Hepatocyte (in vitro differentiated cells): ENCODE measurements at regions not wholly inside any gene's neighbourhood (a gene's known extent, or its start where the extent isn't known, plus 50 kb on each side); places are given as distances from the start of the nearest gene placed in this dataset.

ENCODE experiments used
- CTCF ChIP-seq: fragments of 200-600 bp; sonication (generic); IDR thresholded peaks from 2 replicates; pipeline ENCODE4 v1.5.1; 2016; ENCODE audit warnings: antibody characterized with exemption, mild to moderate bottlenecking; ENCODE audit not compliant: poor library complexity
- EZH2 ChIP-seq: fragments of 200-600 bp; sonication (generic); IDR thresholded peaks from 2 replicates; pipeline ENCODE4 v1.6.1; 2016; ENCODE audit warnings: antibody characterized with exemption, mild to moderate bottlenecking, borderline replicate concordance
- EZH2phosphoT487 ChIP-seq: fragments of 200-600 bp; sonication (generic); IDR thresholded peaks from one replicate; pipeline ENCODE4 v1.6.1; 2018; ENCODE audit warnings: antibody characterized with exemption, mild to moderate bottlenecking, low read depth, moderate library complexity; ENCODE audit not compliant: unreplicated experiment, severe bottlenecking

- TF ChIP-seq CTCF (no peak), EZH2 (no peak), EZH2phosphoT487 (no peak)
Observed at GRCh38 chr7:118328505-118329211, 104.2 kb downstream of the ANKRD7 start.
